Left lung (tissue), 4 donors: ENCODE measurements at regions not wholly inside any gene's neighbourhood (a gene's known extent, or its start where the extent isn't known, plus 50 kb on each side); places are given as distances from the start of the nearest gene placed in this dataset.

Experiments used
- ATAC-seq: fragments of 200-7000 bp; cut with Tn5 transposase; one replicate; pipeline ENCODE4 v1.9.1; 2020; ENCODE audit warnings: moderate library complexity
- DNase-seq, 4 donors: peaks; one replicate each; pipeline ENCODE4 v3.0.0-alpha.2; 2013 to 2020
- H3K27ac ChIP-seq, 2 donors: fragments of 200-600 bp; sonication (generic) in 1 of 2; one replicate each; pipeline versions ENCODE4 v1.5.0 to v1.8.0; 2020 to 2021
- H3K27me3 ChIP-seq, 2 donors: fragments of 200-600 bp; sonication (generic) in 1 of 2; one replicate each; pipeline versions ENCODE4 v1.5.0 to v1.8.0; 2020 to 2021
- H3K36me3 ChIP-seq, 2 donors: fragments of 200-600 bp; sonication (generic) in 1 of 2; one replicate each; pipeline versions ENCODE4 v1.5.0 to v1.8.0; 2020 to 2021
- H3K4me1 ChIP-seq, 2 donors: fragments of 200-600 bp; one replicate each; pipeline ENCODE4 v1.8.0; 2021
- H3K4me3 ChIP-seq, 2 donors: fragments of 200-600 bp; sonication (generic) in 1 of 2; one replicate each; pipeline versions ENCODE4 v1.5.0 to v1.8.0; 2020 to 2021; ENCODE audit warnings: mild to moderate bottlenecking in 1 of 2
- H3K9me3 ChIP-seq, 2 donors: fragments of 200-600 bp; sonication (generic) in 1 of 2; one replicate each; pipeline versions ENCODE4 v1.5.0 to v1.8.0; 2020 to 2021
- intact Hi-C, 2 donors: fragments of 100-400 bp; cut with DNase I; formaldehyde crosslinking; loops; one replicate each; pipeline versions ENCODE4 v1.11.2 to v1.14.2; 2022
- TF ChIP-seq, protein P1 (sequence below), 2 donors: fragments of 200-600 bp; sonication (generic) in 1 of 2; IDR thresholded peaks; one replicate each; pipeline versions ENCODE4 v1.5.0 to v1.8.0; 2021; ENCODE audit warnings: antibody characterized with exemption in 2 of 2
- donor health status: DM: no; HTN: yes; CAD: no.
- donor health status: DM: no; HTN: no; CAD: no.

DNA sequence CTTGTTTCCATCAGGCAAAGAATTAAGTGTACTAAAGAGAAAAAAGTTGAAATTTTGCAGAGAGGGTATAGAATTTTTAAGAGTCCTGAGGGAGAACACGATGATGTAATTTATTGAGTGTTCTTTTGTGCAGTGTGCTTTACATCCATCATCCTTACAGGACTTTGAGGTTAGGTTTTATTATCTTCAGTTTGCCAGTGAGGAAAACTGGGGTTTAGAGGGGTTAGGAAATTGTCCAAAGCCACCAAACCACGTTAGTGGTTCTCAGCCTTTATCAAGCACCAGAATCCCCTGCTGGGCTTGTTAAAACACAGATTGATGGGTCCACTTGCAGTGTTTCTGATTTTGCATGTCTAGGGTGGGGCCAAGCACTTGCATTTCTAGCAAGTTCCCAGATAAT lies 277.5 kb downstream of the KCNS3 start:
- H3K36me3 ChIP-seq, result no peaks in the 10 kb centered on the region
- no peaks in the 10 kb centered on the region for H3K27me3 ChIP-seq
- no peaks in the 10 kb centered on the region for H3K4me1 ChIP-seq
- H3K27ac ChIP-seq, result no peak overlapping the region
- intact Hi-C loops, result no loop called here
- DNase-seq (no peak), ATAC-seq (no peak)
- no peaks in the 10 kb centered on the region for H3K9me3 ChIP-seq
- H3K4me3 ChIP-seq, result no peak overlapping the region
- TF ChIP-seq, protein P1, sequence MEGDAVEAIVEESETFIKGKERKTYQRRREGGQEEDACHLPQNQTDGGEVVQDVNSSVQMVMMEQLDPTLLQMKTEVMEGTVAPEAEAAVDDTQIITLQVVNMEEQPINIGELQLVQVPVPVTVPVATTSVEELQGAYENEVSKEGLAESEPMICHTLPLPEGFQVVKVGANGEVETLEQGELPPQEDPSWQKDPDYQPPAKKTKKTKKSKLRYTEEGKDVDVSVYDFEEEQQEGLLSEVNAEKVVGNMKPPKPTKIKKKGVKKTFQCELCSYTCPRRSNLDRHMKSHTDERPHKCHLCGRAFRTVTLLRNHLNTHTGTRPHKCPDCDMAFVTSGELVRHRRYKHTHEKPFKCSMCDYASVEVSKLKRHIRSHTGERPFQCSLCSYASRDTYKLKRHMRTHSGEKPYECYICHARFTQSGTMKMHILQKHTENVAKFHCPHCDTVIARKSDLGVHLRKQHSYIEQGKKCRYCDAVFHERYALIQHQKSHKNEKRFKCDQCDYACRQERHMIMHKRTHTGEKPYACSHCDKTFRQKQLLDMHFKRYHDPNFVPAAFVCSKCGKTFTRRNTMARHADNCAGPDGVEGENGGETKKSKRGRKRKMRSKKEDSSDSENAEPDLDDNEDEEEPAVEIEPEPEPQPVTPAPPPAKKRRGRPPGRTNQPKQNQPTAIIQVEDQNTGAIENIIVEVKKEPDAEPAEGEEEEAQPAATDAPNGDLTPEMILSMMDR (IDR thresholded peaks at IDR 0.05), result no peak

- TF ChIP-seq, protein P1 (IDR thresholded peaks at IDR 0.05), result no peak
- ATAC-seq, result peak; percentile 50
- Histone ChIP-seq H3K27ac (no peak overlapping the region), H3K9me3 (no peaks in the 10 kb centered on the region), H3K36me3 (no peaks in the 10 kb centered on the region), H3K4me1 (no peaks in the 10 kb centered on the region), H3K4me3 (no peak overlapping the region), H3K27me3 (no peaks in the 10 kb centered on the region)
- intact Hi-C loops, result no loop called here
- DNase-seq, result no peak
Observed at GRCh38 chr2:18154812-18155211, 276.3 kb downstream of the KCNS3 start.

- Histone ChIP-seq H3K27me3 (no peaks in the 10 kb centered on the region), H3K36me3 (no peaks in the 10 kb centered on the region), H3K4me3 (no peak overlapping the region), H3K27ac (no peak overlapping the region), H3K9me3 (no peaks in the 10 kb centered on the region), H3K4me1 (no peaks in the 10 kb centered on the region)
- ATAC-seq (no peak), DNase-seq (no peak)
- TF ChIP-seq, protein P1 (IDR thresholded peaks at IDR 0.05), result no peak
- intact Hi-C loops, result no loop called here
Observed at GRCh38 chr2:18154259-18154658, 275.8 kb downstream of the KCNS3 start.

DNA sequence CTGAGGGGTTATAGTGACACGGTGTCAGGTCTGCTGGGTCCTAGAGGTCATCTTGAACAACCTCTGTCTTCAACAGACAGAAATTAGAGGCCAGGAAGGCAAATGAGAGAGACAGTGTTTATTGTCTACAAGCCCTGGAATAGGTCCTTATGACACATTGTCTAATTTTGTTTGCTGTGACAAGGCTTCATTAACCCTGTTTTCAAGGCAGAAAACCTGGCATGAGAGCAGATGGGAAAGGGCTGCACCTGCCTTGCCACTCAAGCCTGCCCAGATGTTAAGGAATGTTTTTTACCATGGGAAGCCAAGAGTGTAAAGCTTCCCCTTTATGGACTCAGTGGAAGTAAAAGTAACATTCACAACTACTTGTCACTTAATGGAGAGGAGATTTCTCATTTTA lies 275.3 kb downstream of the KCNS3 start:
- ATAC-seq (no peak), DNase-seq (no peak)
- Histone ChIP-seq H3K4me3 (no peak overlapping the region), H3K36me3 (no peaks in the 10 kb centered on the region), H3K9me3 (no peaks in the 10 kb centered on the region), H3K4me1 (no peaks in the 10 kb centered on the region), H3K27me3 (no peaks in the 10 kb centered on the region), H3K27ac (no peak overlapping the region)
- intact Hi-C loops, result no loop called here
- TF ChIP-seq, protein P1 (IDR thresholded peaks at IDR 0.05), result no peak

DNA sequence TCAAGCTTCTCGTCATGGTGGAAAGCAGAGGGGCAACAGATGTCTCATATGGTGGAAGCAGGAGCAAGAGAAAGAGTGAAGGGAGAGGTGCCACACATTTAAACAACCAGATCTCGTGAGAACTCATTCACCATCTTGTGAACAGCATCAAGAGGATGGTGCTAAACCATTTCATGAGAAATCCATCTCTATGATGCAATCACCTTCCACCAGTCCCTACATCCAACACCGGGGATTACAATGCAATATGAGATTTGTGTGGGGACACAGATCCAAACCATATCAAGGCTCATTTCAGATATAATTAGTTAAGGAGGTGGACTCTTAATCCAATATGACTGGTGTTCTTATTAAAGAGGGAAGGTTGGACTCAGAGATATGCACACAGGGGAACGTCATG lies 272.8 kb downstream of the KCNS3 start:
- DNase-seq (no peak), ATAC-seq (no peak)
- Histone ChIP-seq H3K9me3 (no peaks in the 10 kb centered on the region), H3K4me3 (no peak overlapping the region), H3K27ac (no peak overlapping the region), H3K4me1 (no peaks in the 10 kb centered on the region), H3K27me3 (no peaks in the 10 kb centered on the region), H3K36me3 (no peaks in the 10 kb centered on the region)
- intact Hi-C loops, result no loop called here
- TF ChIP-seq, protein P1 (IDR thresholded peaks at IDR 0.05), result no peak
